H9 (cell line): ENCODE measurements at regions not wholly inside any gene's neighbourhood (a gene's known extent, or its start where the extent isn't known, plus 50 kb on each side); places are given as distances from the start of the nearest gene placed in this dataset.

ENCODE experiments used
- DNase-seq: peaks from one replicate; pipeline ENCODE4 v3.0.0-alpha.2; 2017
- H2AFZ ChIP-seq: one replicate; pipeline ENCODE4 v1.6.1; 2013; ENCODE audit warnings: mild to moderate bottlenecking, low read length, control low read depth, moderate library complexity
- H2AK5ac ChIP-seq: 2 replicates; pipeline ENCODE4 v1.6.1; 2013; ENCODE audit warnings: low read length, control low read depth, mixed read lengths; ENCODE audit not compliant: insufficient read length
- H2BK120ac ChIP-seq: one replicate; pipeline ENCODE4 v1.6.1; 2013; ENCODE audit warnings: low read depth, mild to moderate bottlenecking, low read length, control low read depth, inconsistent platforms; ENCODE audit not compliant: poor library complexity, severe bottlenecking
- H2BK12ac ChIP-seq: 2 replicates; pipeline ENCODE4 v1.6.1; 2013; ENCODE audit warnings: low read length, control low read depth, mixed read lengths, low read depth; ENCODE audit not compliant: insufficient read length
- H2BK15ac ChIP-seq: 2 replicates; pipeline ENCODE4 v1.6.1; 2013; ENCODE audit warnings: low read depth, low read length, control low read depth
- H2BK20ac ChIP-seq: one replicate; pipeline ENCODE4 v1.6.1; 2013; ENCODE audit warnings: low read depth, mild to moderate bottlenecking, low read length, control low read depth, inconsistent platforms; ENCODE audit not compliant: poor library complexity, severe bottlenecking
- H2BK5ac ChIP-seq: 2 replicates; pipeline ENCODE4 v1.6.1; 2013; ENCODE audit warnings: low read length, control low read depth, mixed read lengths; ENCODE audit not compliant: insufficient read length
- H3K14ac ChIP-seq: 2 replicates; pipeline ENCODE4 v1.6.1; 2013; ENCODE audit warnings: low read length, control low read depth; ENCODE audit not compliant: insufficient read depth
- H3K18ac ChIP-seq: 2 replicates; pipeline ENCODE4 v1.6.1; 2013; ENCODE audit warnings: low read depth, mild to moderate bottlenecking, mixed read lengths, low read length, control low read depth; ENCODE audit not compliant: insufficient read length
- H3K23ac ChIP-seq: 2 replicates; pipeline ENCODE4 v1.6.1; 2013; ENCODE audit warnings: low read length, control low read depth, mixed read lengths, low read depth; ENCODE audit not compliant: insufficient read length
- H3K23me2 ChIP-seq: 2 replicates; pipeline ENCODE4 v1.6.1; 2013; ENCODE audit warnings: low read depth, mild to moderate bottlenecking, mixed read lengths, low read length, control low read depth; ENCODE audit not compliant: insufficient read length, poor library complexity, severe bottlenecking
- H3K27ac ChIP-seq: 2 replicates; pipeline ENCODE4 v1.5.1; 2013; ENCODE audit warnings: low read length, control low read depth, mixed read lengths, low read depth; ENCODE audit not compliant: insufficient read length
- H3K27me3 ChIP-seq: 2 replicates; pipeline ENCODE4 v1.6.1; 2013; ENCODE audit warnings: low read length, control low read depth, inconsistent platforms; ENCODE audit not compliant: insufficient read depth
- H3K4ac ChIP-seq: 2 replicates; pipeline ENCODE4 v1.6.1; 2013; ENCODE audit warnings: low read depth, mild to moderate bottlenecking, control low read depth, inconsistent platforms, low read length, moderate library complexity
- H3K4me1 ChIP-seq: 2 replicates; pipeline ENCODE4 v1.6.1; 2013; ENCODE audit warnings: low read length, control low read depth, inconsistent platforms; ENCODE audit not compliant: insufficient read depth
- H3K4me2 ChIP-seq: 2 replicates; pipeline ENCODE4 v1.6.1; 2013; ENCODE audit warnings: low read length, control low read depth, mixed read lengths; ENCODE audit not compliant: insufficient read length, insufficient read depth
- H3K56ac ChIP-seq: 2 replicates; pipeline ENCODE4 v1.6.1; 2013; ENCODE audit warnings: low read depth, mild to moderate bottlenecking, mixed read lengths, low read length, control low read depth; ENCODE audit not compliant: insufficient read length
- H3K79me1 ChIP-seq: 2 replicates; pipeline ENCODE4 v1.6.1; 2013; ENCODE audit warnings: low read depth, mild to moderate bottlenecking, moderate library complexity, low read length, control low read depth, inconsistent platforms; ENCODE audit not compliant: insufficient read depth, poor library complexity, severe bottlenecking
- H3K79me2 ChIP-seq: 2 replicates; pipeline ENCODE4 v1.6.1; 2013; ENCODE audit warnings: low read length, control low read depth, inconsistent platforms; ENCODE audit not compliant: insufficient read depth
- H3K9ac ChIP-seq: 2 replicates; pipeline ENCODE4 v1.6.1; 2013; ENCODE audit warnings: low read length, control low read depth, mixed read lengths; ENCODE audit not compliant: insufficient read length; ENCODE audit errors: extremely low read depth
- H3K9me3 ChIP-seq: one replicate; pipeline ENCODE4 v1.6.1; 2013; ENCODE audit warnings: low read depth, low read length, inconsistent platforms; ENCODE audit not compliant: control insufficient read depth
- H3T11ph ChIP-seq: one replicate; pipeline ENCODE4 v1.6.1; 2013; ENCODE audit warnings: mild to moderate bottlenecking, low read length, control low read depth, inconsistent platforms
- H4K20me1 ChIP-seq: one replicate; pipeline ENCODE4 v1.6.1; 2013; ENCODE audit not compliant: control insufficient read depth, insufficient read length, insufficient read depth
- H4K5ac ChIP-seq: 2 replicates; pipeline ENCODE4 v1.6.1; 2013; ENCODE audit warnings: low read depth, mild to moderate bottlenecking, mixed read lengths, low read length, control low read depth; ENCODE audit not compliant: insufficient read length
- H4K8ac ChIP-seq: replicated peaks from 2 replicates; pipeline ENCODE4 v1.6.1; 2013; ENCODE audit warnings: low read length, control low read depth, mixed read lengths, low read depth; ENCODE audit not compliant: insufficient read length
- H4K91ac ChIP-seq: 2 replicates; pipeline ENCODE4 v1.6.1; 2013; ENCODE audit warnings: low read depth, mild to moderate bottlenecking, moderate library complexity, mixed read lengths, low read length, control low read depth; ENCODE audit not compliant: insufficient read length
- H3K27ac Mint-ChIP-seq, 3 experiments: 2 replicates in 2 of 3; 3 replicates in 1 of 3; pipeline ENCODE4 v1.8.0; 2020 to 2021; ENCODE audit warnings: mixed read lengths in 3 of 3, mild to moderate bottlenecking in 1 of 3, moderate library complexity in 1 of 3
- H3K27me3 Mint-ChIP-seq: 2 replicates; pipeline ENCODE4 v1.8.0; 2021; ENCODE audit warnings: low read depth, mild to moderate bottlenecking, moderate library complexity, mixed read lengths
- H3K36me3 Mint-ChIP-seq, 3 experiments: 2 replicates in 2 of 3; 3 replicates in 1 of 3; pipeline ENCODE4 v1.8.0; 2020 to 2021; ENCODE audit warnings: low read depth in 3 of 3, mixed read lengths in 3 of 3; ENCODE audit not compliant: insufficient read depth in 1 of 3
- H3K4me1 Mint-ChIP-seq, 2 experiments: 2 replicates each; pipeline ENCODE4 v1.8.0; 2020; ENCODE audit warnings: mixed read lengths in 2 of 2
- H3K4me3 Mint-ChIP-seq, 2 experiments: 2 replicates in 1 of 2; 3 replicates in 1 of 2; pipeline ENCODE4 v1.8.0; 2020 to 2021; ENCODE audit warnings: mild to moderate bottlenecking in 2 of 2, mixed read lengths in 2 of 2, moderate library complexity in 1 of 2
- H3K9me3 Mint-ChIP-seq, 2 experiments: 2 replicates in 1 of 2; 3 replicates in 1 of 2; pipeline ENCODE4 v1.8.0; 2020; ENCODE audit warnings: mild to moderate bottlenecking in 2 of 2, mixed read lengths in 2 of 2, moderate library complexity in 1 of 2
- WGBS: extraction: QIAGEN DNeasy Blood & Tissue Kit; methylation state at CpG from one replicate; pipeline ENCODE4 v1.1.7; 2013; ENCODE audit warnings: missing lambda C conversion rate, low lambda C conversion rate, mixed read lengths; ENCODE audit not compliant: insufficient read length; ENCODE audit errors: extremely low coverage; 5-methylcytosine and 5-hydroxymethylcytosine counted together
- TF ChIP-seq, protein P1 (sequence below): fragments of 200-600 bp; sonication (generic); conservative IDR thresholded peaks from 3 replicates; pipeline ENCODE4 v1.8.0; 2021; ENCODE audit warnings: antibody characterized with exemption, mild to moderate bottlenecking

GRCh38 chrX:35728481-35728880 lies 69.7 kb upstream of the MAGEB16 start:
- H2BK20ac ChIP-seq = no peak overlapping the region
- no CpG with 5 or more reads among the region's 3 CpGs for WGBS
- peaks cover 3% of the 10 kb centered on the region in 2 experiments; a peak in 2 of 4 replicates for H3K4me1 Mint-ChIP-seq
- H3K14ac ChIP-seq = no peak overlapping the region
- no peak overlapping the region for H3K4me3 Mint-ChIP-seq
- no peak overlapping the region for H2BK5ac ChIP-seq
- H3K9ac ChIP-seq = no peak overlapping the region
- no peak overlapping the region for H3K56ac ChIP-seq
- no peaks in the 10 kb centered on the region for H3K79me1 ChIP-seq
- H3K4me2 ChIP-seq = no peak overlapping the region
- H3K27ac Mint-ChIP-seq = no peak overlapping the region
- H4K8ac ChIP-seq = no peak overlapping the region
- no peak overlapping the region for H3T11ph ChIP-seq
- peak; percentile 42 for DNase-seq
- no peak overlapping the region for H3K23ac ChIP-seq
- H4K20me1 ChIP-seq = no peaks in the 10 kb centered on the region
- peaks cover 35% of the 10 kb centered on the region; the same call in 1 of the 2 replicates for H3K27me3 ChIP-seq
- H3K23me2 ChIP-seq = no peaks in the 10 kb centered on the region
- H3K9me3 ChIP-seq = no peaks in the 10 kb centered on the region
- no peaks in the 10 kb centered on the region for H3K4me1 ChIP-seq
- peaks cover 4 to 7% (median 6%) of the 10 kb centered on the region in 3 experiments; a peak in 5 of 7 replicates for H3K36me3 Mint-ChIP-seq
- H2BK15ac ChIP-seq = no peak overlapping the region
- TF ChIP-seq, protein P1, sequence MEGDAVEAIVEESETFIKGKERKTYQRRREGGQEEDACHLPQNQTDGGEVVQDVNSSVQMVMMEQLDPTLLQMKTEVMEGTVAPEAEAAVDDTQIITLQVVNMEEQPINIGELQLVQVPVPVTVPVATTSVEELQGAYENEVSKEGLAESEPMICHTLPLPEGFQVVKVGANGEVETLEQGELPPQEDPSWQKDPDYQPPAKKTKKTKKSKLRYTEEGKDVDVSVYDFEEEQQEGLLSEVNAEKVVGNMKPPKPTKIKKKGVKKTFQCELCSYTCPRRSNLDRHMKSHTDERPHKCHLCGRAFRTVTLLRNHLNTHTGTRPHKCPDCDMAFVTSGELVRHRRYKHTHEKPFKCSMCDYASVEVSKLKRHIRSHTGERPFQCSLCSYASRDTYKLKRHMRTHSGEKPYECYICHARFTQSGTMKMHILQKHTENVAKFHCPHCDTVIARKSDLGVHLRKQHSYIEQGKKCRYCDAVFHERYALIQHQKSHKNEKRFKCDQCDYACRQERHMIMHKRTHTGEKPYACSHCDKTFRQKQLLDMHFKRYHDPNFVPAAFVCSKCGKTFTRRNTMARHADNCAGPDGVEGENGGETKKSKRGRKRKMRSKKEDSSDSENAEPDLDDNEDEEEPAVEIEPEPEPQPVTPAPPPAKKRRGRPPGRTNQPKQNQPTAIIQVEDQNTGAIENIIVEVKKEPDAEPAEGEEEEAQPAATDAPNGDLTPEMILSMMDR = no peak
- no peak overlapping the region for H4K91ac ChIP-seq
- no peak overlapping the region for H3K18ac ChIP-seq
- no peak overlapping the region for H2BK12ac ChIP-seq
- no peak overlapping the region for H4K5ac ChIP-seq
- H2AFZ ChIP-seq = no peak overlapping the region
- no peak overlapping the region for H3K4ac ChIP-seq
- no peaks in the 10 kb centered on the region for H3K79me2 ChIP-seq
- no peak overlapping the region for H2AK5ac ChIP-seq
- peaks cover 94% of the 10 kb centered on the region for H3K27me3 Mint-ChIP-seq
- H3K9me3 Mint-ChIP-seq = peaks cover 80% of the 10 kb centered on the region in 2 experiments
- H3K27ac ChIP-seq = no peak overlapping the region
- H2BK120ac ChIP-seq = no peak overlapping the region
